ENCODE measurements at regions not wholly inside any gene's neighbourhood (a gene's known extent, or its start where the extent isn't known, plus 50 kb on each side); places are given as distances from the start of the nearest gene placed in this dataset.
A peak's percentile ranks its signal among the peaks of the same experiment; 100 is the strongest.

GRCh38 chr5:112014783-112015395 lies 257.9 kb upstream of the NREP start:
- no peak for TF ChIP-seq CTCF (IDR thresholded peaks at IDR 0.05)
- intact Hi-C loops (cut with DNase I), result no loop called here
- Histone ChIP-seq H3K27me3 (no peaks in the 10 kb centered on the region), H3K4me3 (no peak overlapping the region), H3K4me1 (no peaks in the 10 kb centered on the region), H3K27ac (no peak overlapping the region), H3K9me3 (no peaks in the 10 kb centered on the region), H3K36me3 (no peaks in the 10 kb centered on the region)
- DNase-seq (ENCODE audit: low spot score in 2 of 2), result no peak

- intact Hi-C loops (cut with DNase I), result no loop called here
- no peak overlapping the region for H3K27ac ChIP-seq
- H3K4me1 ChIP-seq, result no peaks in the 10 kb centered on the region
- no peak for DNase-seq (ENCODE audit: low spot score in 2 of 2)
- no peak for TF ChIP-seq CTCF (IDR thresholded peaks at IDR 0.05)
- H3K9me3 ChIP-seq, result no peaks in the 10 kb centered on the region
- no peaks in the 10 kb centered on the region for H3K27me3 ChIP-seq
- no peaks in the 10 kb centered on the region for H3K36me3 ChIP-seq
- no peak overlapping the region for H3K4me3 ChIP-seq
These were observed 256.7 kb upstream of the NREP start for GRCh38 chr5:112013660-112014059.

GRCh38 chr5:112012104-112012503 lies 255.1 kb upstream of the NREP start:
- Histone ChIP-seq H3K9me3 (no peaks in the 10 kb centered on the region), H3K4me1 (no peaks in the 10 kb centered on the region), H3K36me3 (no peaks in the 10 kb centered on the region), H3K27me3 (no peaks in the 10 kb centered on the region), H3K27ac (no peak overlapping the region), H3K4me3 (no peak overlapping the region)
- no peak for TF ChIP-seq CTCF (IDR thresholded peaks at IDR 0.05)
- intact Hi-C loops (cut with DNase I), result no loop called here
- DNase-seq (ENCODE audit: low spot score in 2 of 2), result no peak

- Histone ChIP-seq H3K4me3 (no peak overlapping the region), H3K27ac (no peak overlapping the region), H3K27me3 (no peaks in the 10 kb centered on the region), H3K36me3 (no peaks in the 10 kb centered on the region), H3K9me3 (no peaks in the 10 kb centered on the region), H3K4me1 (peaks cover 0 to 4% of the 10 kb centered on the region in 2 donors)
- intact Hi-C loops (cut with DNase I), result no loop called here
- no peak for TF ChIP-seq CTCF (IDR thresholded peaks at IDR 0.05)
- DNase-seq (ENCODE audit: low spot score in 2 of 2), result no peak
These were observed 253.5 kb upstream of the NREP start for GRCh38 chr5:112010475-112010874.

GRCh38 chr5:112006721-112007120 lies 249.7 kb upstream of the NREP start:
- no peak overlapping the region for H3K4me3 ChIP-seq
- no peak overlapping the region for H3K27ac ChIP-seq
- no peaks in the 10 kb centered on the region for H3K36me3 ChIP-seq
- TF ChIP-seq CTCF (IDR thresholded peaks at IDR 0.05), result no peak
- intact Hi-C loops (cut with DNase I), result loop anchor here (10.0 kb wide), 1 partner anchor 452 kb away; no protein-coding TSS in a partner anchor
- H3K9me3 ChIP-seq, result no peaks in the 10 kb centered on the region
- H3K4me1 ChIP-seq, result peaks cover 0 to 4% of the 10 kb centered on the region in 2 donors
- DNase-seq (ENCODE audit: low spot score in 2 of 2), result no peak
- no peaks in the 10 kb centered on the region for H3K27me3 ChIP-seq

GRCh38 chr5:112005623-112005930 lies 248.6 kb upstream of the NREP start:
- TF ChIP-seq CTCF (IDR thresholded peaks at IDR 0.05), result no peak
- H3K9me3 ChIP-seq, result no peaks in the 10 kb centered on the region
- intact Hi-C loops (cut with DNase I), result loop anchor here (10.0 kb wide), 1 partner anchor 451 kb away; no protein-coding TSS in a partner anchor
- no peak for DNase-seq (ENCODE audit: low spot score in 2 of 2)
- H3K27me3 ChIP-seq, result no peaks in the 10 kb centered on the region
- H3K4me1 ChIP-seq, result peaks cover 0 to 4% of the 10 kb centered on the region in 2 donors
- no peak overlapping the region for H3K4me3 ChIP-seq
- no peaks in the 10 kb centered on the region for H3K36me3 ChIP-seq
- H3K27ac ChIP-seq, result peak overlapping the region; percentile 5 to 58

All from ascending aorta (tissue), 2 donors.